ENCODE measurements at regions not wholly inside any gene's neighbourhood (a gene's known extent, or its start where the extent isn't known, plus 50 kb on each side); places are given as distances from the start of the nearest gene placed in this dataset.

DNA sequence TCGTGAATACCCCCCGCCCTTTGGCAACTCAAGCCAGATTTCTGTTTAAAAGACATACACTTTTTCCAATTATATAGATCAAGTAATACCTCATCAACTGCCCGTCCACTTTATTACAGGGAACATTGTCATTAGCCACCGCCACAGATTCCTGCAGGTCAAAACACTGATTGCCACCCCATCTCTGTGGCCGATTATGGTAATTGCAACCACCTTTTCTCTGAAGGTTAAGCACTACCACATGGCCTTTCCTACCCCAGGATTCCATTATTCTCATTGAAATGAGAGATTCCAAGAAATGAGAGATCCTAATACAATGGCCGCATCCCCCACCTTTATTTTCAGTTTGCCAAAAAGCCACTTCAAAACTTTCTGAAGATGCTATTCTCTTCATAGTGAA is 478.8 kb upstream of the HSF2 start:
- TF ChIP-seq, protein P1, sequence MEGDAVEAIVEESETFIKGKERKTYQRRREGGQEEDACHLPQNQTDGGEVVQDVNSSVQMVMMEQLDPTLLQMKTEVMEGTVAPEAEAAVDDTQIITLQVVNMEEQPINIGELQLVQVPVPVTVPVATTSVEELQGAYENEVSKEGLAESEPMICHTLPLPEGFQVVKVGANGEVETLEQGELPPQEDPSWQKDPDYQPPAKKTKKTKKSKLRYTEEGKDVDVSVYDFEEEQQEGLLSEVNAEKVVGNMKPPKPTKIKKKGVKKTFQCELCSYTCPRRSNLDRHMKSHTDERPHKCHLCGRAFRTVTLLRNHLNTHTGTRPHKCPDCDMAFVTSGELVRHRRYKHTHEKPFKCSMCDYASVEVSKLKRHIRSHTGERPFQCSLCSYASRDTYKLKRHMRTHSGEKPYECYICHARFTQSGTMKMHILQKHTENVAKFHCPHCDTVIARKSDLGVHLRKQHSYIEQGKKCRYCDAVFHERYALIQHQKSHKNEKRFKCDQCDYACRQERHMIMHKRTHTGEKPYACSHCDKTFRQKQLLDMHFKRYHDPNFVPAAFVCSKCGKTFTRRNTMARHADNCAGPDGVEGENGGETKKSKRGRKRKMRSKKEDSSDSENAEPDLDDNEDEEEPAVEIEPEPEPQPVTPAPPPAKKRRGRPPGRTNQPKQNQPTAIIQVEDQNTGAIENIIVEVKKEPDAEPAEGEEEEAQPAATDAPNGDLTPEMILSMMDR (IDR thresholded peaks at IDR 0.05): no peak
- DNase-seq (ENCODE audit: low spot score): no peak
- Histone ChIP-seq H3K27ac (no peak overlapping the region), H3K4me3 (no peak overlapping the region)

DNA sequence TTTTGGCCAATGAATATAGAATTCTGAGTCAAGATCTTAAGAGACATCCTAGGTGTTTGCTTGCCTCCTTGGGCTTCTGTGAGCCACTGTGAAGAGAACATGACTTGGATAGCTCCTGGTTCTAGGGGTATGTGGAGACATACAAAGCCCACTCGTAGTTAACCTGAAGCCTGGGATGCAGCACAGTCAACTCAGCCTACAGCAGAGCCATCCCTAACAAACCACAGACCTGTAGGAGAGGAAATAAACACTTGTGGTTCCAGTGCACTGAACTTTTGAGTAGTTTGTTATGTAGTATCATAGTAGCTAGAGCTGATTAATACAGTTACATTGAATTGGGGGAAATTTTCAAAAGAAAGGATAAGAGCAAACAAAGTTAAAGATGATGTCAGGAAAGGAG is 474.4 kb upstream of the HSF2 start:
- TF ChIP-seq, protein P1 (IDR thresholded peaks at IDR 0.05): no peak
- DNase-seq (ENCODE audit: low spot score): no peak
- H3K4me3 ChIP-seq: no peak overlapping the region
- no peak overlapping the region for H3K27ac ChIP-seq

DNA sequence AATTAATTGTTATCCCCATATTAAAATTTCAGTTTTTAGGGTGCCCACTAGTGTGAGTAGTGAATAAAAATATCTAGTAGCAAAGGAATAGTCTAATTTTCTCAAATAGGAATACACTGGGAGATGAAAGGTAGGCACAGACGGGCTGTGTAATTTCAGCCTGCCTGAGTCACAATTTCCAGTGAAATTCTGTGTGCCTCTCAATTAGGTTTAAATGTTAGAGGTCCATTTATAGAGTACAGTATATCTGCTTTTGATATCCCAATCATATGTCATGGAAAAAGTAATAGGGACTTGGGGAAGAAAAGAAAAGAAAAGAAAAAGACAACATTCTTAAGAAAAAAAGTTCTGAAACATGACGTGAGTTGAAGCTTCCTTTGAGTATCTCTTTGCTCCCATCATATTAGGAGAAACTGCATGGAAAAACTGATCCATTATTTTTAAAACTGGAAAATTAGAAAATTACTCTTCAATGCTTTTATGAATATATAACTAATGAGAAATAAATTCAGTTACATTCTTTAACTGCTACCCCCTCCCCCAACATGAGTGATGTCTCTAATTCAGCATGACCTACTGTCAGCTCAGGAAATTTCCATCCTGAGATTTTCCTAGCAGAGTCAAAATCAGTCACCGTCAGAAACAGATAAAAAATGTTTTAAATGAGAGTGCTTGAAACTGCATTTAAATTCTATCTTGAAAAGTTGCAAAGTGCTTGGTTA is 473.8 kb upstream of the HSF2 start:
- DNase-seq (ENCODE audit: low spot score): no peak
- H3K27ac ChIP-seq: no peak overlapping the region
- TF ChIP-seq, protein P1 (IDR thresholded peaks at IDR 0.05): no peak
- H3K4me3 ChIP-seq: no peak overlapping the region

DNA sequence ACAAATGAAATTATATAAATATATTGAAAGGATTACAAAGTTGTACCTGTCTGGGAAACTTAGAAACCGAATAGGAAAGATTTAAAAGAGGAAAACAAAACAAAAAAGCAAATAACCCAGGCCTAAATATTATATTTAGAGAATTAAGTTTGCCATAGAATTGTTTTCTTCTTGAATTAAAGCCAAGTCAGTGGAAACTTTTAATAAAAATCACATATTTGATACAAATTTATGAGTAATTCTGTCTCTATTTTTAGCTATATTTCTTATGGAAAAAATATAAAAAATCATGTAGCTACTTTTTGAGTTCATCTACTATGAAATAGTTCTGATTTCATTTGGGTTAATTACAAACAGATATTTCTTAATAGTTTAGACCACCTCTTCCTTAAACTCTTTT is 470.2 kb upstream of the HSF2 start:
- TF ChIP-seq, protein P1 (IDR thresholded peaks at IDR 0.05): no peak
- no peak for DNase-seq (ENCODE audit: low spot score)
- H3K27ac ChIP-seq: no peak overlapping the region
- no peak overlapping the region for H3K4me3 ChIP-seq

DNA sequence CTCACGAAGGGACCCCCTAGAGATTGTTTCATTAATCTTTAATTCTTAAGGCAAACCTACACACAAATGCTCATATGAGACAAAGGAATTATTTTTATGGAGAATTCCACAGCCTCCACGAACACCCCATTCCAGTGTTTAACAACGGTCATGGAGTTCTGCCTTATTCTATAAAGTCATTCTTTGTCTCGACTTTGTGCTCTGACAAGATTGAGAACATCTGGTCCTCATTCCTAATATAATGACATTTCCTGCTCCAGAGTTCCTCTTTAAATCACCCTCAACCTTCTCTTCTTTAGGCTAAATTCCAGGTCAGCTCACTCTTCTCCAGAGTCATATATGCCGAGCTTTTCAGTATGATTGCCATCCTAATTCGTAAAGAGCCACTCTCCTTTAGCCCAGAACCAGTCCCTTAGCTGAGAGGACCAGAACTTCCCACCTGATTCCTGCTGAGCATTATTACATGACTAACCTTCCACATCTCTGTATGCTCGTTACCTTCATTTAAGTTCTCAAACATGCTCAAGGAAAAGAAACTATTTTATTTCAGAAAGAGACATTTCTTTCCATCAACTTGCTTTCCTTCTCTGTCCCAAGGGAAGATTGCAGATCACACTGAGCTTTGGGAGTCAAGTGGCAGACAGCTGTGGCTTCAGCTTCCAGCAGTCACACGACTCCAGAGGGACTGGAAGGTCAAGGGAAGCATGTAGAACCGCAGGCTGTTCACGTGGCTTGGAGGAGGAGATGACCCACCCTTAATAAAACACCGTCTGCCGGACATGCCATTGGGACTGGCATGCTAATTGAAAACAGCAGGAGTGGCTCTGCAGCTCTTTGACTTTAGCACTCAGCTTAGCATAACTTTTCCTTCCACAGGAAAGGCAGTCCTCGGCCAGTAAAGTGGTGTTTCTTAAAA is 467.1 kb upstream of the HSF2 start:
- TF ChIP-seq, protein P1 (IDR thresholded peaks at IDR 0.05): no peak
- no peak for DNase-seq (ENCODE audit: low spot score)
- Histone ChIP-seq H3K27ac (no peak overlapping the region), H3K4me3 (no peak overlapping the region)

DNA sequence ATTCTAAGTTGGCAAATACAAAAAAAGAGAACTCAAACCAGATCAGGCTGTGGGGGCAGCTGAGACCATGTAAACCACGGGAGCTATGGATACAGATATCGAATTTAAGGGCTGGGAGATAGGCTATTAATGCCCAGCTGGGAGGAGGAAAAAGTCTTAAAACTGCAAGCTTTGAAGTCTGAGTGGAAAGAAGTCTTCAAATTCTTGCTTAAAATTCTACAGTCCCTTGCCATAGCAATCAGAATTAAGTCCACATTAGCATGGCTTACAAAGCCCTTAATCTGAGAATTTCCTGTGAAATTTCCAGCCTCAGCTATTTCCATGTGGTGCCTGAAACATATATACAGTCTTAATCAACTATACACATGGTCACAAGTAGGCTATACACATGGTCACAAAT is 465.0 kb upstream of the HSF2 start:
- Histone ChIP-seq H3K27ac (no peak overlapping the region), H3K4me3 (no peak overlapping the region)
- TF ChIP-seq, protein P1 (IDR thresholded peaks at IDR 0.05): no peak
- DNase-seq (ENCODE audit: low spot score): no peak
